C4-2B (cell line): ENCODE measurements at regions not wholly inside any gene's neighbourhood (a gene's known extent, or its start where the extent isn't known, plus 50 kb on each side); places are given as distances from the start of the nearest gene placed in this dataset.

ENCODE experiments used
- CTCF ChIP-seq: fragments of 450-650 bp; conservative IDR thresholded peaks from 2 replicates; pipeline ENCODE4 v1.5.1; 2017; ENCODE audit warnings: mild to moderate bottlenecking
- ZFX ChIP-seq: fragments of 450-650 bp; IDR thresholded peaks from 2 replicates; pipeline ENCODE4 v1.6.1; 2017

GRCh38 chr1:105865546-105865945 lies 1190.9 kb upstream of the PRMT6 start:
- TF ChIP-seq CTCF (no peak), ZFX (no peak)
